PFSK-1 (cell line): ENCODE measurements at regions not wholly inside any gene's neighbourhood (a gene's known extent, or its start where the extent isn't known, plus 50 kb on each side); places are given as distances from the start of the nearest gene placed in this dataset.

Experiments
- FOXP2 ChIP-seq: optimal IDR thresholded peaks from 2 replicates; pipeline ENCODE3; 2011; ENCODE audit warnings: borderline replicate concordance, control low read depth, inconsistent platforms; ENCODE audit not compliant: insufficient read depth; ENCODE audit errors: extremely low read length, extremely low read depth
- POLR2AphosphoS5 ChIP-seq: IDR thresholded peaks from 2 replicates; pipeline ENCODE4 v1.6.1; 2012; ENCODE audit warnings: low read depth, mild to moderate bottlenecking, control low read depth, low read length, moderate library complexity
- REST ChIP-seq, 2 experiments: IDR thresholded peaks; 2 replicates each; pipeline versions ENCODE4 v1.6.1 to v1.8.0; 2011 to 2012; ENCODE audit warnings: low read depth in 2 of 2, low read length in 2 of 2, control low read depth in 1 of 2, inconsistent platforms in 1 of 2, mild to moderate bottlenecking in 1 of 2, moderate library complexity in 1 of 2; ENCODE audit not compliant: insufficient read depth in 1 of 2
- SIN3A ChIP-seq: IDR thresholded peaks from 2 replicates; pipeline ENCODE4 v1.6.1; 2012; ENCODE audit warnings: mild to moderate bottlenecking, low read length, moderate library complexity, borderline replicate concordance; ENCODE audit not compliant: insufficient read depth
- TAF1 ChIP-seq: IDR thresholded peaks from 2 replicates; pipeline ENCODE4 v1.6.1; 2012; ENCODE audit warnings: low read length, control low read depth, borderline replicate concordance; ENCODE audit not compliant: insufficient read depth

GRCh38 chr4:128521156-128521555 lies 233.5 kb upstream of the PGRMC2 start:
- TF ChIP-seq FOXP2 = no peak
- no peak for TF ChIP-seq REST (IDR thresholded peaks at IDR 0.05; ENCODE audit: insufficient read depth in 1 of 2, low read depth in 2 of 2, low read length in 2 of 2)
- no peak for TF ChIP-seq SIN3A
- TF ChIP-seq TAF1 = no peak
- TF ChIP-seq POLR2AphosphoS5 = no peak

GRCh38 chr4:128519163-128519830 lies 231.7 kb upstream of the PGRMC2 start:
- TF ChIP-seq TAF1 = no peak
- TF ChIP-seq FOXP2 = no peak
- no peak for TF ChIP-seq SIN3A
- no peak for TF ChIP-seq REST (IDR thresholded peaks at IDR 0.05; ENCODE audit: insufficient read depth in 1 of 2, low read depth in 2 of 2, low read length in 2 of 2)
- TF ChIP-seq POLR2AphosphoS5 = no peak

GRCh38 chr4:128517739-128518510 lies 230.3 kb upstream of the PGRMC2 start:
- no peak for TF ChIP-seq SIN3A
- TF ChIP-seq REST (IDR thresholded peaks at IDR 0.05; ENCODE audit: insufficient read depth in 1 of 2, low read depth in 2 of 2, low read length in 2 of 2) = no peak
- TF ChIP-seq POLR2AphosphoS5 = no peak
- no peak for TF ChIP-seq TAF1
- no peak for TF ChIP-seq FOXP2

- TF ChIP-seq FOXP2 (no peak), POLR2AphosphoS5 (no peak), REST (IDR thresholded peaks at IDR 0.05; ENCODE audit: insufficient read depth in 1 of 2, low read depth in 2 of 2, low read length in 2 of 2) (no peak), TAF1 (no peak), SIN3A (no peak)
Measured at GRCh38 chr4:128517096-128517738, 229.6 kb upstream of the PGRMC2 start.
